HL-60 (cell line): ENCODE measurements at regions not wholly inside any gene's neighbourhood (a gene's known extent, or its start where the extent isn't known, plus 50 kb on each side); places are given as distances from the start of the nearest gene placed in this dataset.

Source experiments
- DNase-seq, 2 experiments: peaks; one replicate each; pipeline ENCODE4 v3.0.0-alpha.2; 2010 to 2020; ENCODE audit warnings: low read depth in 1 of 2, low spot score in 1 of 2
- H3K27ac ChIP-seq: fragments of 250-450 bp; sonication (Bioruptor Pico); replicated peaks from 2 replicates; pipeline ENCODE4 v1.5.1; 2020; ENCODE audit warnings: mild to moderate bottlenecking, moderate library complexity
- H3K27me3 ChIP-seq: fragments of 250-450 bp; sonication (Bioruptor Pico); 2 replicates; pipeline ENCODE4 v1.5.1; 2021; ENCODE audit warnings: mild to moderate bottlenecking, moderate library complexity; ENCODE audit not compliant: insufficient read depth, poor library complexity, severe bottlenecking
- H3K4me3 ChIP-seq: replicated peaks from 2 replicates; pipeline ENCODE4 v1.5.1; 2011; ENCODE audit warnings: mild to moderate bottlenecking, control low read depth, low read length; ENCODE audit not compliant: insufficient read depth
- CTCF ChIP-seq: IDR thresholded peaks from one replicate; pipeline ENCODE4 v1.5.1; 2011; ENCODE audit warnings: low read length, control low read depth, inconsistent platforms; ENCODE audit not compliant: insufficient read depth
- GABPA ChIP-seq: IDR thresholded peaks from 2 replicates; pipeline ENCODE4 v1.6.1; 2012; ENCODE audit warnings: low read depth
- POLR2AphosphoS5 ChIP-seq: IDR thresholded peaks from 2 replicates; pipeline ENCODE4 v1.6.1; 2012; ENCODE audit warnings: low read depth
- REST ChIP-seq: IDR thresholded peaks from 2 replicates; pipeline ENCODE4 v1.6.1; 2012; ENCODE audit warnings: low read depth; ENCODE audit not compliant: insufficient replicate concordance
- SPI1 ChIP-seq: IDR thresholded peaks from 2 replicates; pipeline ENCODE4 v1.6.1; 2012; ENCODE audit warnings: low read depth, mild to moderate bottlenecking, borderline replicate concordance

- DNase-seq = no peak
Observed at GRCh38 chr4:15349531-15349935, 78.3 kb upstream of the C1QTNF7 start.

GRCh38 chr4:15349965-15350364, 77.9 kb upstream of the C1QTNF7 start:
- no peak for TF ChIP-seq CTCF
- TF ChIP-seq GABPA = no peak
- TF ChIP-seq POLR2AphosphoS5 = no peak
- no peak for TF ChIP-seq REST
- no peak for TF ChIP-seq SPI1
- no peak overlapping the region for H3K27ac ChIP-seq
- no peak overlapping the region for H3K4me3 ChIP-seq
- H3K27me3 ChIP-seq = peaks cover 6% of the 10 kb centered on the region
- DNase-seq = no peak

More at GRCh38 chr4:15349531-15349935, 78.3 kb upstream of the C1QTNF7 start:
- TF ChIP-seq SPI1 = no peak
- no peak for TF ChIP-seq GABPA
- TF ChIP-seq POLR2AphosphoS5 = no peak
- TF ChIP-seq REST = no peak
- TF ChIP-seq CTCF = no peak
- H3K27me3 ChIP-seq = peaks cover 6% of the 10 kb centered on the region
- H3K4me3 ChIP-seq = no peak overlapping the region
- no peak overlapping the region for H3K27ac ChIP-seq

GRCh38 chr4:15352524-15352923, 75.3 kb upstream of the C1QTNF7 start:
- Histone ChIP-seq H3K27ac (no peak overlapping the region), H3K4me3 (no peak overlapping the region), H3K27me3 (peaks cover 6% of the 10 kb centered on the region)
- no peak for DNase-seq
- TF ChIP-seq SPI1 (no peak), CTCF (no peak), GABPA (no peak), REST (no peak), POLR2AphosphoS5 (no peak)
